ENCODE measurements at regions not wholly inside any gene's neighbourhood (a gene's known extent, or its start where the extent isn't known, plus 50 kb on each side); places are given as distances from the start of the nearest gene placed in this dataset.
A peak's percentile ranks its signal among the peaks of the same experiment; 100 is the strongest.

GRCh38 chr15:89421219-89421618, 75.2 kb downstream of the RHCG start:
- no peak for DNase-seq (ENCODE audit: low spot score)

- no peak for DNase-seq (ENCODE audit: low spot score)
These were observed 76.9 kb downstream of the RHCG start for GRCh38 chr15:89419370-89419984.

GRCh38 chr15:89417206-89417725, 79.1 kb downstream of the RHCG start:
- DNase-seq (ENCODE audit: low spot score), result no peak

- peak; percentile 92 for DNase-seq (ENCODE audit: low spot score)
These were observed 79.8 kb downstream of the RHCG start for GRCh38 chr15:89416339-89417183.

- DNase-seq (ENCODE audit: low spot score), result no peak
These were observed 79.9 kb upstream of the POLG start for GRCh38 chr15:89414571-89414970.

GRCh38 chr15:89413877-89414276, 79.3 kb upstream of the POLG start:
- no peak for DNase-seq (ENCODE audit: low spot score)

GRCh38 chr15:89412905-89413411, 78.3 kb upstream of the POLG start:
- no peak for DNase-seq (ENCODE audit: low spot score)

GRCh38 chr15:89410039-89410435, 75.4 kb upstream of the POLG start:
- DNase-seq (ENCODE audit: low spot score), result no peak

GRCh38 chr15:89409184-89410038, 74.8 kb upstream of the POLG start:
- no peak for DNase-seq (ENCODE audit: low spot score)

- DNase-seq (ENCODE audit: low spot score), result no peak
These were observed 74.0 kb upstream of the POLG start for GRCh38 chr15:89408372-89409183.

GRCh38 chr15:89406940-89407607, 72.5 kb upstream of the POLG start:
- no peak for DNase-seq (ENCODE audit: low spot score)

GRCh38 chr15:89406218-89406939, 71.8 kb upstream of the POLG start:
- DNase-seq (ENCODE audit: low spot score), result no peak

- no peak for DNase-seq (ENCODE audit: low spot score)
These were observed 70.9 kb upstream of the POLG start for GRCh38 chr15:89405494-89405893.

GRCh38 chr15:89404023-89404422, 69.4 kb upstream of the POLG start:
- DNase-seq (ENCODE audit: low spot score), result no peak

GRCh38 chr15:89402518-89402805, 67.8 kb upstream of the POLG start:
- DNase-seq (ENCODE audit: low spot score), result no peak

- no peak for DNase-seq (ENCODE audit: low spot score)
These were observed 67.2 kb upstream of the POLG start for GRCh38 chr15:89401631-89402517.

GRCh38 chr15:89400782-89401545, 66.3 kb upstream of the POLG start:
- no peak for DNase-seq (ENCODE audit: low spot score)

GRCh38 chr15:89400116-89400781, 65.6 kb upstream of the POLG start:
- no peak for DNase-seq (ENCODE audit: low spot score)

Measured in D341Med (cell line).